Caco-2 (cell line): ENCODE measurements at regions not wholly inside any gene's neighbourhood (a gene's known extent, or its start where the extent isn't known, plus 50 kb on each side); places are given as distances from the start of the nearest gene placed in this dataset.

Experiments used
- BruUV-seq: library from RNA; stranded (reverse); fragments of 400-500 nt; replicated peaks from 2 replicates; lab custom pipeline; 2021; lab: Mats Ljungman, UMichigan
- CTCF ChIA-PET: fragments of 300-600 bp; sonication (Branson Sonifier 250); formaldehyde crosslinking; loops from one replicate; lab custom pipeline; 2022; ENCODE audit warnings: antibody characterized with exemption; lab: Charles Lee
- POLR2A ChIA-PET: fragments of 300-600 bp; sonication (Branson Sonifier 250); formaldehyde crosslinking; loops from one replicate; lab custom pipeline; 2022; ENCODE audit warnings: antibody characterized with exemption; lab: Charles Lee
- DNase-seq, 2 experiments: peaks; one replicate each; pipeline versions ENCODE4 v3.0.0 to v3.0.0-alpha.2; 2020 to 2022
- H3K27me3 ChIP-seq: replicated peaks from 2 replicates; pipeline ENCODE4 v1.6.0; 2011; ENCODE audit warnings: low read length; ENCODE audit not compliant: control insufficient read depth, insufficient read depth
- H3K36me3 ChIP-seq: 2 replicates; pipeline ENCODE4 v1.5.1; 2011; ENCODE audit warnings: low read length; ENCODE audit not compliant: control insufficient read depth, insufficient read depth
- H3K4me1 ChIP-seq: fragments of 250-450 bp; sonication (Bioruptor Pico); 2 replicates; pipeline ENCODE4 v1.5.1; 2020; ENCODE audit warnings: mild to moderate bottlenecking
- H3K4me3 ChIP-seq: 2 replicates; pipeline ENCODE4 v1.5.1; 2011; ENCODE audit warnings: low read depth, mild to moderate bottlenecking, control low read depth, low read length
- H3K9me3 ChIP-seq: fragments of 250-450 bp; sonication (Bioruptor Pico); 2 replicates; pipeline ENCODE4 v1.5.1; 2020; ENCODE audit warnings: mild to moderate bottlenecking, moderate library complexity
- H3K27ac Mint-ChIP-seq: one replicate; pipeline ENCODE4 v1.8.0; 2022; ENCODE audit warnings: mixed read lengths; ENCODE audit not compliant: unreplicated experiment
- H3K27me3 Mint-ChIP-seq: one replicate; pipeline ENCODE4 v1.8.0; 2022; ENCODE audit warnings: mixed read lengths; ENCODE audit not compliant: insufficient read depth, unreplicated experiment
- H3K36me3 Mint-ChIP-seq: one replicate; pipeline ENCODE4 v1.8.0; 2022; ENCODE audit warnings: mild to moderate bottlenecking, mixed read lengths; ENCODE audit not compliant: insufficient read depth, unreplicated experiment
- H3K4me1 Mint-ChIP-seq: one replicate; pipeline ENCODE4 v1.8.0; 2022; ENCODE audit warnings: low read depth, mixed read lengths; ENCODE audit not compliant: unreplicated experiment
- H3K4me3 Mint-ChIP-seq: one replicate; pipeline ENCODE4 v1.8.0; 2022; ENCODE audit warnings: mild to moderate bottlenecking, moderate library complexity, mixed read lengths; ENCODE audit not compliant: unreplicated experiment
- H3K9me3 Mint-ChIP-seq: one replicate; pipeline ENCODE4 v1.8.0; 2022; ENCODE audit warnings: mixed read lengths; ENCODE audit not compliant: unreplicated experiment
- CTCF ChIP-seq, 2 experiments: fragments of 200-600 bp in 1 of 2; IDR thresholded peaks; 1 replicate in 1 of 2; 2 replicates in 1 of 2; pipeline versions ENCODE4 v1.5.1 to v1.8.0; 2011 to 2022; ENCODE audit warnings: antibody characterized with exemption in 1 of 2, control low read depth in 1 of 2, inconsistent platforms in 1 of 2, low read depth in 1 of 2, low read length in 1 of 2, mild to moderate bottlenecking in 1 of 2, moderate library complexity in 1 of 2; ENCODE audit not compliant: insufficient read depth in 1 of 2, severe bottlenecking in 1 of 2, unreplicated experiment in 1 of 2
- intact Hi-C: fragments of 100-400 bp; cut with micrococcal nuclease; formaldehyde crosslinking; loops from one replicate; pipeline ENCODE4 v1.10.0; 2022; ENCODE audit not compliant: unreplicated experiment

GRCh38 chr1:67571406-67571805 is 113.6 kb upstream of the GADD45A start:
- BruUV-seq: no TSS peak
- H3K9me3 Mint-ChIP-seq: no peaks in the 10 kb centered on the region
- no peak for DNase-seq
- Histone ChIP-seq H3K36me3 (no peaks in the 10 kb centered on the region), H3K27me3 (no peaks in the 10 kb centered on the region), H3K4me3 (no peak overlapping the region), H3K9me3 (no peaks in the 10 kb centered on the region), H3K4me1 (peaks cover 51% of the 10 kb centered on the region)
- H3K4me3 Mint-ChIP-seq: peak overlapping the region; percentile 25
- TF ChIP-seq CTCF (IDR thresholded peaks at IDR 0.05; ENCODE audit: insufficient read depth in 1 of 2, low read depth in 1 of 2, low read length in 1 of 2, severe bottlenecking in 1 of 2, unreplicated experiment in 1 of 2): no peak
- H3K27ac Mint-ChIP-seq: peak overlapping the region; percentile 93
- H3K27me3 Mint-ChIP-seq: no peaks in the 10 kb centered on the region
- peaks cover 6% of the 10 kb centered on the region for H3K36me3 Mint-ChIP-seq
- POLR2A ChIA-PET: interaction anchor here (0.6 to 2.9 kb wide), 2 partner anchors 114 to 115 kb away, joined by 3 to 23 read pairs; partner anchors contain the start of gene GADD45A
- intact Hi-C loops: loop anchor here (2.0 to 5.0 kb wide), 3 partner anchors 15 to 131 kb away; no protein-coding TSS in a partner anchor
- CTCF ChIA-PET: interaction anchor here (1.2 to 1.3 kb wide), 2 partner anchors 39 to 90 kb away, joined by 3 to 4 read pairs; no protein-coding TSS in a partner anchor
- H3K4me1 Mint-ChIP-seq: peaks cover 43% of the 10 kb centered on the region

GRCh38 chr1:67571901-67572593 is 113.0 kb upstream of the GADD45A start:
- Histone ChIP-seq H3K9me3 (no peaks in the 10 kb centered on the region), H3K4me3 (no peak overlapping the region), H3K27me3 (no peaks in the 10 kb centered on the region), H3K4me1 (peaks cover 51% of the 10 kb centered on the region), H3K36me3 (no peaks in the 10 kb centered on the region)
- CTCF ChIA-PET: interaction anchor here (0.7 kb wide), 1 partner anchor 9 kb away, joined by 3 read pairs; no protein-coding TSS in a partner anchor
- intact Hi-C loops: loop anchor here (2.0 to 5.0 kb wide), 3 partner anchors 15 to 130 kb away; no protein-coding TSS in a partner anchor
- Mint-ChIP-seq H3K4me1 (peaks cover 43% of the 10 kb centered on the region), H3K27me3 (no peaks in the 10 kb centered on the region), H3K4me3 (peak overlapping the region; percentile 58), H3K27ac (peak overlapping the region; percentile 93), H3K36me3 (peaks cover 6% of the 10 kb centered on the region), H3K9me3 (no peaks in the 10 kb centered on the region)
- BruUV-seq: no TSS peak
- POLR2A ChIA-PET: interaction anchor here (0.5 to 2.9 kb wide), 4 partner anchors 23 to 175 kb away, joined by 3 to 23 read pairs (median 11); partner anchors contain the start of gene GADD45A
- TF ChIP-seq CTCF (IDR thresholded peaks at IDR 0.05; ENCODE audit: insufficient read depth in 1 of 2, low read depth in 1 of 2, low read length in 1 of 2, severe bottlenecking in 1 of 2, unreplicated experiment in 1 of 2): no peak
- DNase-seq: peak; percentile 54 to 64

- Histone ChIP-seq H3K9me3 (no peaks in the 10 kb centered on the region), H3K36me3 (no peaks in the 10 kb centered on the region), H3K4me1 (peaks cover 51% of the 10 kb centered on the region), H3K27me3 (no peaks in the 10 kb centered on the region), H3K4me3 (no peak overlapping the region)
- H3K9me3 Mint-ChIP-seq: no peaks in the 10 kb centered on the region
- H3K4me1 Mint-ChIP-seq: peaks cover 43% of the 10 kb centered on the region
- peak; percentile 65 to 70 for DNase-seq
- no peaks in the 10 kb centered on the region for H3K27me3 Mint-ChIP-seq
- ChIA-PET POLR2A (interaction anchor here (1.2 to 2.9 kb wide), 2 partner anchors 59 to 112 kb away, joined by 3 to 23 read pairs; partner anchors contain the start of gene GADD45A), CTCF (no interaction called here)
- intact Hi-C loops: loop anchor here (5.0 kb wide), 2 partner anchors 40 to 130 kb away; no protein-coding TSS in a partner anchor
- no peak for TF ChIP-seq CTCF (IDR thresholded peaks at IDR 0.05; ENCODE audit: insufficient read depth in 1 of 2, low read depth in 1 of 2, low read length in 1 of 2, severe bottlenecking in 1 of 2, unreplicated experiment in 1 of 2)
- BruUV-seq: no TSS peak
- H3K27ac Mint-ChIP-seq: peak overlapping the region; percentile 93
- peaks cover 6% of the 10 kb centered on the region for H3K36me3 Mint-ChIP-seq
- H3K4me3 Mint-ChIP-seq: peak overlapping the region; percentile 58
Observed at GRCh38 chr1:67572594-67573221, 112.3 kb upstream of the GADD45A start.
